ENCODE measurements at regions not wholly inside any gene's neighbourhood (a gene's known extent, or its start where the extent isn't known, plus 50 kb on each side); places are given as distances from the start of the nearest gene placed in this dataset.

- no peaks in the 10 kb centered on the region for H4K20me1 ChIP-seq (ENCODE audit: low read depth)
- TF ChIP-seq CTCF (IDR thresholded peaks at IDR 0.05) (no peak), EZH2phosphoT487 (IDR thresholded peaks at IDR 0.05) (no peak), EZH2 (IDR thresholded peaks at IDR 0.05) (no peak)
- H2AFZ ChIP-seq (replicated peaks) = no peak overlapping the region
- Mint-ChIP-seq H3K4me3 (no peak overlapping the region), H3K36me3 (peaks cover 4% of the 10 kb centered on the region), H3K27ac (no peak overlapping the region), H3K9me3 (peaks cover 30% of the 10 kb centered on the region), H3K4me1 (no peaks in the 10 kb centered on the region), H3K27me3 (ENCODE audit: insufficient read depth, low read depth) (no peaks in the 10 kb centered on the region)
- DNase-seq (ENCODE audit: low spot score) = no peak
- H3K4me3 ChIP-seq = no peak overlapping the region
- H3K79me2 ChIP-seq (ENCODE audit: low read depth) = no peaks in the 10 kb centered on the region
- peaks cover 12% of the 10 kb centered on the region for H3K9me3 ChIP-seq (ENCODE audit: low read depth)
- H3K9ac ChIP-seq = no peak overlapping the region
- peaks cover 3% of the 10 kb centered on the region for H3K36me3 ChIP-seq
- H3K4me1 ChIP-seq = no peaks in the 10 kb centered on the region
- no peaks in the 10 kb centered on the region for H3K27me3 ChIP-seq
- no peak overlapping the region for H3K4me2 ChIP-seq
- H3K27ac ChIP-seq = no peak overlapping the region
- no peaks in the 10 kb centered on the region for H3F3A ChIP-seq (ENCODE audit: low read depth)
These were observed 711.9 kb upstream of the RAB6C start for GRCh38 chr2:129267559-129267958.

- H3K27me3 ChIP-seq = no peaks in the 10 kb centered on the region
- peaks cover 3% of the 10 kb centered on the region for H3K36me3 ChIP-seq
- H3F3A ChIP-seq (ENCODE audit: low read depth) = no peaks in the 10 kb centered on the region
- H3K4me1 ChIP-seq = no peaks in the 10 kb centered on the region
- H3K27ac ChIP-seq = no peak overlapping the region
- no peak overlapping the region for H3K4me2 ChIP-seq
- no peak for DNase-seq (ENCODE audit: low spot score)
- no peak overlapping the region for H3K4me3 ChIP-seq
- H3K27ac Mint-ChIP-seq = no peak overlapping the region
- peaks cover 12% of the 10 kb centered on the region for H3K9me3 ChIP-seq (ENCODE audit: low read depth)
- H3K27me3 Mint-ChIP-seq (ENCODE audit: insufficient read depth, low read depth) = no peaks in the 10 kb centered on the region
- H2AFZ ChIP-seq (replicated peaks) = no peak overlapping the region
- TF ChIP-seq EZH2 (IDR thresholded peaks at IDR 0.05) (no peak), CTCF (IDR thresholded peaks at IDR 0.05) (no peak), EZH2phosphoT487 (IDR thresholded peaks at IDR 0.05) (no peak)
- H3K4me1 Mint-ChIP-seq = peaks cover 5% of the 10 kb centered on the region
- H4K20me1 ChIP-seq (ENCODE audit: low read depth) = no peaks in the 10 kb centered on the region
- no peak overlapping the region for H3K9ac ChIP-seq
- H3K36me3 Mint-ChIP-seq = peaks cover 4% of the 10 kb centered on the region
- peaks cover 14% of the 10 kb centered on the region for H3K9me3 Mint-ChIP-seq
- no peaks in the 10 kb centered on the region for H3K79me2 ChIP-seq (ENCODE audit: low read depth)
- no peak overlapping the region for H3K4me3 Mint-ChIP-seq
These were observed 706.0 kb upstream of the RAB6C start for GRCh38 chr2:129273266-129274037.

- H3K36me3 ChIP-seq = peaks cover 3% of the 10 kb centered on the region
- H3K9me3 Mint-ChIP-seq = peaks cover 13% of the 10 kb centered on the region
- H3K27ac ChIP-seq = no peak overlapping the region
- H3K4me1 Mint-ChIP-seq = peaks cover 5% of the 10 kb centered on the region
- H3K4me3 ChIP-seq = no peak overlapping the region
- H3K4me3 Mint-ChIP-seq = no peak overlapping the region
- H3K27ac Mint-ChIP-seq = no peak overlapping the region
- H3K4me2 ChIP-seq = no peak overlapping the region
- H4K20me1 ChIP-seq (ENCODE audit: low read depth) = no peaks in the 10 kb centered on the region
- no peak for DNase-seq (ENCODE audit: low spot score)
- TF ChIP-seq EZH2 (IDR thresholded peaks at IDR 0.05) (no peak), CTCF (IDR thresholded peaks at IDR 0.05) (no peak), EZH2phosphoT487 (IDR thresholded peaks at IDR 0.05) (no peak)
- H3K36me3 Mint-ChIP-seq = peaks cover 4% of the 10 kb centered on the region
- no peaks in the 10 kb centered on the region for H3F3A ChIP-seq (ENCODE audit: low read depth)
- no peaks in the 10 kb centered on the region for H3K27me3 Mint-ChIP-seq (ENCODE audit: insufficient read depth, low read depth)
- H3K27me3 ChIP-seq = no peaks in the 10 kb centered on the region
- H3K9ac ChIP-seq = no peak overlapping the region
- peaks cover 12% of the 10 kb centered on the region for H3K9me3 ChIP-seq (ENCODE audit: low read depth)
- H3K4me1 ChIP-seq = no peaks in the 10 kb centered on the region
- no peaks in the 10 kb centered on the region for H3K79me2 ChIP-seq (ENCODE audit: low read depth)
- H2AFZ ChIP-seq (replicated peaks) = no peak overlapping the region
These were observed 705.4 kb upstream of the RAB6C start for GRCh38 chr2:129274038-129274415.

All from neural progenitor cell (in vitro differentiated cells).